Smooth muscle cell (in vitro differentiated cells): ENCODE measurements at regions not wholly inside any gene's neighbourhood (a gene's known extent, or its start where the extent isn't known, plus 50 kb on each side); places are given as distances from the start of the nearest gene placed in this dataset.

Source experiments
- DNase-seq: peaks from one replicate; lab custom pipeline; 2025; ENCODE audit not compliant: unreplicated experiment; lab: John Stamatoyannopoulos, UW
- H2AFZ ChIP-seq: fragments of 200-600 bp; sonication (generic); 2 replicates; pipeline ENCODE4 v1.6.0; 2016; ENCODE audit warnings: antibody characterized with exemption, low read depth, mild to moderate bottlenecking
- H3F3A ChIP-seq: fragments of 200-600 bp; sonication (generic); 2 replicates; pipeline ENCODE4 v1.6.0; 2017; ENCODE audit warnings: antibody characterized with exemption, low read depth
- H3K27ac ChIP-seq: fragments of 200-600 bp; sonication (generic); 2 replicates; pipeline ENCODE4 v1.5.1; 2016; ENCODE audit warnings: low read depth, mild to moderate bottlenecking
- H3K27me3 ChIP-seq: fragments of 200-600 bp; sonication (generic); 2 replicates; pipeline ENCODE4 v1.6.1; 2016; ENCODE audit warnings: low read depth, mild to moderate bottlenecking
- H3K36me3 ChIP-seq: fragments of 200-600 bp; sonication (generic); 2 replicates; pipeline ENCODE4 v1.5.1; 2016; ENCODE audit warnings: low read depth
- H3K4me1 ChIP-seq: fragments of 200-600 bp; sonication (generic); 2 replicates; pipeline ENCODE4 v1.5.1; 2016; ENCODE audit warnings: low read depth
- H3K4me2 ChIP-seq: fragments of 200-600 bp; sonication (generic); 2 replicates; pipeline ENCODE4 v1.6.0; 2016; ENCODE audit warnings: mild to moderate bottlenecking
- H3K4me3 ChIP-seq: fragments of 200-600 bp; sonication (generic); 2 replicates; pipeline ENCODE4 v1.5.1; 2016; ENCODE audit warnings: mild to moderate bottlenecking
- H3K79me2 ChIP-seq: fragments of 200-600 bp; sonication (generic); 2 replicates; pipeline ENCODE4 v1.6.0; 2016; ENCODE audit warnings: low read depth, mild to moderate bottlenecking
- H3K9ac ChIP-seq: fragments of 200-600 bp; sonication (generic); 2 replicates; pipeline ENCODE4 v1.6.0; 2016; ENCODE audit warnings: low read depth
- H3K9me3 ChIP-seq: fragments of 200-600 bp; sonication (generic); replicated peaks from 2 replicates; pipeline ENCODE4 v1.5.1; 2016; ENCODE audit warnings: low read depth
- H4K20me1 ChIP-seq: fragments of 200-600 bp; sonication (generic); 2 replicates; pipeline ENCODE4 v1.6.0; 2016; ENCODE audit warnings: low read depth
- CTCF ChIP-seq: fragments of 200-600 bp; sonication (generic); IDR thresholded peaks from 2 replicates; pipeline ENCODE4 v1.5.1; 2017; ENCODE audit warnings: borderline replicate concordance, mild to moderate bottlenecking, antibody characterized with exemption; ENCODE audit not compliant: insufficient read depth, poor library complexity, severe bottlenecking
- WGBS: methylation state at CpG from one replicate; pipeline ENCODE4 v1.1.7; 2016; ENCODE audit warnings: low lambda C conversion rate; 5-methylcytosine and 5-hydroxymethylcytosine counted together

GRCh38 chr9:90147426-90147825 is 495.2 kb downstream of the DIRAS2 start:
- Histone ChIP-seq H3K4me3 (no peak overlapping the region), H2AFZ (no peak overlapping the region), H3F3A (no peaks in the 10 kb centered on the region), H3K27ac (no peak overlapping the region), H3K4me2 (no peak overlapping the region), H3K27me3 (no peaks in the 10 kb centered on the region), H3K36me3 (no peaks in the 10 kb centered on the region), H4K20me1 (no peaks in the 10 kb centered on the region), H3K9ac (no peak overlapping the region), H3K4me1 (no peaks in the 10 kb centered on the region), H3K79me2 (no peaks in the 10 kb centered on the region), H3K9me3 (peaks cover 6% of the 10 kb centered on the region)
- 88% methylated on average over 3 of the region's 3 CpGs for WGBS
- no peak for TF ChIP-seq CTCF
- no peak for DNase-seq

GRCh38 chr9:90156318-90156717 is 486.3 kb downstream of the DIRAS2 start:
- Histone ChIP-seq H2AFZ (no peak overlapping the region), H3K36me3 (no peaks in the 10 kb centered on the region), H4K20me1 (no peaks in the 10 kb centered on the region), H3K9me3 (no peaks in the 10 kb centered on the region), H3K27me3 (peaks cover 4% of the 10 kb centered on the region), H3K79me2 (no peaks in the 10 kb centered on the region), H3K4me3 (no peak overlapping the region), H3F3A (no peaks in the 10 kb centered on the region), H3K27ac (no peak overlapping the region), H3K4me1 (no peaks in the 10 kb centered on the region), H3K4me2 (no peak overlapping the region), H3K9ac (no peak overlapping the region)
- TF ChIP-seq CTCF = no peak
- no peak for DNase-seq
- WGBS = 95% methylated on average over 2 of the region's 2 CpGs

GRCh38 chr9:90162326-90162725 is 480.3 kb downstream of the DIRAS2 start:
- Histone ChIP-seq H3K4me2 (no peak overlapping the region), H3K79me2 (no peaks in the 10 kb centered on the region), H3K27ac (no peak overlapping the region), H3K9me3 (no peaks in the 10 kb centered on the region), H3K4me1 (no peaks in the 10 kb centered on the region), H2AFZ (no peak overlapping the region), H4K20me1 (no peaks in the 10 kb centered on the region), H3K27me3 (peaks cover 4% of the 10 kb centered on the region), H3F3A (no peaks in the 10 kb centered on the region), H3K36me3 (no peaks in the 10 kb centered on the region), H3K9ac (no peak overlapping the region), H3K4me3 (no peak overlapping the region)
- no peak for TF ChIP-seq CTCF
- WGBS = 97% methylated on average over 5 of the region's 5 CpGs
- no peak for DNase-seq

GRCh38 chr9:90162819-90163218 is 479.8 kb downstream of the DIRAS2 start:
- WGBS = 76% methylated on average over 3 of the region's 3 CpGs
- no peaks in the 10 kb centered on the region for H4K20me1 ChIP-seq
- no peaks in the 10 kb centered on the region for H3K9me3 ChIP-seq
- no peak overlapping the region for H2AFZ ChIP-seq
- H3K36me3 ChIP-seq = no peaks in the 10 kb centered on the region
- no peak overlapping the region for H3K4me2 ChIP-seq
- peaks cover 4% of the 10 kb centered on the region for H3K27me3 ChIP-seq
- H3K9ac ChIP-seq = no peak overlapping the region
- no peak for TF ChIP-seq CTCF
- H3F3A ChIP-seq = no peaks in the 10 kb centered on the region
- H3K27ac ChIP-seq = no peak overlapping the region
- H3K4me3 ChIP-seq = no peak overlapping the region
- H3K79me2 ChIP-seq = no peaks in the 10 kb centered on the region
- H3K4me1 ChIP-seq = no peaks in the 10 kb centered on the region
- no peak for DNase-seq
